Ovary (tissue), 7 donors: ENCODE measurements at regions not wholly inside any gene's neighbourhood (a gene's known extent, or its start where the extent isn't known, plus 50 kb on each side); places are given as distances from the start of the nearest gene placed in this dataset.

Experiments used
- DNase-seq, 5 donors: peaks; one replicate each; pipeline ENCODE4 v3.0.0-alpha.2; 2019 to 2020
- H3K27ac ChIP-seq, 2 donors: fragments of 200-600 bp; one replicate each; pipeline versions ENCODE4 v1.5.1 to v1.8.0; 2019 to 2022
- H3K27me3 ChIP-seq: fragments of 200-600 bp; one replicate; pipeline ENCODE4 v1.8.0; 2022
- H3K36me3 ChIP-seq: fragments of 200-600 bp; sonication (generic); one replicate; pipeline ENCODE4 v1.5.1; 2019
- H3K4me1 ChIP-seq: one replicate; pipeline ENCODE4 v1.8.1; 2013; ENCODE audit warnings: mild to moderate bottlenecking, moderate library complexity; ENCODE audit not compliant: insufficient read depth
- H3K4me3 ChIP-seq: fragments of 200-600 bp; sonication (generic); one replicate; pipeline ENCODE4 v1.5.1; 2017
- H3K9me3 ChIP-seq, 2 donors: fragments of 200-600 bp in 1 of 2; sonication (generic) in 1 of 2; one replicate each; pipeline versions ENCODE4 v1.5.1 to v1.8.1; 2013 to 2019; ENCODE audit warnings: mild to moderate bottlenecking in 1 of 2, moderate library complexity in 1 of 2
- CTCF ChIP-seq, 3 donors: fragments of 450-650 bp in 2 of 3; fragments of 200-600 bp in 1 of 3; IDR thresholded peaks; one replicate each; pipeline versions ENCODE4 v1.5.1 to v1.8.0; 2016 to 2022; ENCODE audit warnings: antibody characterized with exemption in 3 of 3, mild to moderate bottlenecking in 1 of 3
- EP300 ChIP-seq: sonication (generic); formaldehyde crosslinking; IDR thresholded peaks from one replicate; pipeline ENCODE4 v1.6.1; 2017; ENCODE audit warnings: antibody characterized with exemption
- POLR2A ChIP-seq: fragments of 450-650 bp; IDR thresholded peaks from one replicate; pipeline ENCODE4 v1.6.1; 2017; ENCODE audit warnings: antibody characterized with exemption, mild to moderate bottlenecking, moderate library complexity
- WGBS, 3 donors: extraction: QIAGEN DNeasy Blood & Tissue Kit in 1 of 3; methylation state at CpG; one replicate each; pipeline versions ENCODE4 v1.1.5 to v1.1.7; 2013 to 2017; 5-methylcytosine and 5-hydroxymethylcytosine counted together
- intact Hi-C, 4 donors: fragments of 100-400 bp; cut with DNase I; formaldehyde crosslinking; loops; one replicate each; pipeline versions ENCODE4 v1.11.0 to v1.15.1; 2022 to 2023
- donor health status: DM: no; HTN: no; CAD: no; lungs with moderate emphysema.
- donor health status: DM: no; HTN: no; CAD: no.
- donor health status: Bipolar disorder and iron deficiency.
- donor health status: DM: no; HTN: no; CAD: no.
- donor health status: DM: yes; HTN: yes; CAD: no.

- TF ChIP-seq CTCF (IDR thresholded peaks at IDR 0.05) (no peak), POLR2A (no peak), EP300 (no peak)
- H3K4me1 ChIP-seq = no peaks in the 10 kb centered on the region
- no peak overlapping the region for H3K4me3 ChIP-seq
- no peak overlapping the region for H3K27ac ChIP-seq
- no peak for DNase-seq
- intact Hi-C loops = no loop called here
- no peaks in the 10 kb centered on the region for H3K36me3 ChIP-seq
- H3K9me3 ChIP-seq = no peaks in the 10 kb centered on the region
- H3K27me3 ChIP-seq = no peaks in the 10 kb centered on the region
- 75 to 92% (median 80%) methylated on average over 1 of the region's 1 CpG for WGBS, 3 donors
These were observed 217.3 kb upstream of the LRFN5 start for GRCh38 chr14:41389355-41389754.

GRCh38 chr14:41385797-41386196 is 220.9 kb upstream of the LRFN5 start:
- WGBS, 3 donors = 58 to 68% (median 65%) methylated on average over 1 of the region's 1 CpG
- no peaks in the 10 kb centered on the region for H3K27me3 ChIP-seq
- H3K9me3 ChIP-seq = no peaks in the 10 kb centered on the region
- intact Hi-C loops = no loop called here
- no peak for TF ChIP-seq POLR2A
- no peak for TF ChIP-seq CTCF (IDR thresholded peaks at IDR 0.05)
- no peak for TF ChIP-seq EP300
- DNase-seq = no peak
- no peak overlapping the region for H3K4me3 ChIP-seq
- no peak overlapping the region for H3K27ac ChIP-seq
- H3K36me3 ChIP-seq = no peaks in the 10 kb centered on the region
- no peaks in the 10 kb centered on the region for H3K4me1 ChIP-seq

- Histone ChIP-seq H3K9me3 (no peaks in the 10 kb centered on the region), H3K27ac (no peak overlapping the region), H3K36me3 (no peaks in the 10 kb centered on the region), H3K4me1 (no peaks in the 10 kb centered on the region), H3K4me3 (no peak overlapping the region), H3K27me3 (no peaks in the 10 kb centered on the region)
- TF ChIP-seq CTCF (IDR thresholded peaks at IDR 0.05) = no peak
- TF ChIP-seq EP300 = no peak
- no peak for TF ChIP-seq POLR2A
- no peak for DNase-seq
- intact Hi-C loops = no loop called here
These were observed 226.7 kb upstream of the LRFN5 start for GRCh38 chr14:41380017-41380416.

GRCh38 chr14:41378526-41378925 is 228.2 kb upstream of the LRFN5 start:
- intact Hi-C loops = no loop called here

More at GRCh38 chr14:41378526-41378925, 228.2 kb upstream of the LRFN5 start:
- 69 to 75% (median 72%) methylated on average over 2 of the region's 2 CpGs for WGBS, 3 donors
- H3K27me3 ChIP-seq = no peaks in the 10 kb centered on the region
- no peaks in the 10 kb centered on the region for H3K36me3 ChIP-seq
- no peak for TF ChIP-seq POLR2A
- TF ChIP-seq EP300 = no peak
- no peak for TF ChIP-seq CTCF (IDR thresholded peaks at IDR 0.05)
- H3K27ac ChIP-seq = no peak overlapping the region
- H3K4me3 ChIP-seq = no peak overlapping the region
- no peak for DNase-seq
- H3K9me3 ChIP-seq = no peaks in the 10 kb centered on the region
- H3K4me1 ChIP-seq = no peaks in the 10 kb centered on the region
